ENCODE measurements at regions not wholly inside any gene's neighbourhood (a gene's known extent, or its start where the extent isn't known, plus 50 kb on each side); places are given as distances from the start of the nearest gene placed in this dataset.

DNA sequence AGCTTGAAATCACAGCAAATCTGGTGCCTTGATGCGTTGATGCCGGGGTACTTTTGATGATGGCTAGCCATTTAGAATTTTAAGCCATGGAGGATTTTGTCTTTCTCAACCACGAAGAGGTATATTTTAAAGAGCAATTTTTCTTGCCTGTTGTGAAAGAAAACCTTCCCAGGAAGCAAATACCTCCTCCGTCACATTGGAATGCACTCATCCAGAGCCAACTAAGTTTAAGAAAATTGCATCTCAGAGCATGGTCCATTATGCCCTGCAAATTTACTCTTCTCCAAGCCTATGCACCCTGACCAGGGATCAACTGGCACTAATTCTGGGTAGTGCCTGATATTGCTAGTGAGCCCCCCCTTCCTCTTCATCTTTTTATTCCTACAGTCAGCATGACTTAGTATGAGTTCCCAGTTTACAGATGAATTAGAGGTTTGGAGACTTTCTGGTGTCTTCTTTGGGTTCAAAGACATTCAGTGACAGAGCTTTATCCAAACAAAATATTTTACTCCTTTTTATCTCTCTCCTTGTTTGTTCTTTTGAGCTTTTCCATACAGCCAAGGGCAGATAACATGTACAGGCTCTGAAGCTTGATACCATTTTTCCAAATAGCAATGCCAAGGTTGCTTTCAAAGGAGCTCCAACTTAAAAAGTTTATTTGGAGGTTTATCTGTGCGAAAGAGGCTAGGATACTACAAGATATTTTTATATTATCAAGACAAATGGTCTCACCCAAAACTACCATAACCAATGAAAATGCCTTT lies 56.6 kb upstream of the ANK3 start:
- H3K27ac Mint-ChIP-seq = no peak overlapping the region
- H3K4me3 Mint-ChIP-seq = no peak overlapping the region

DNA sequence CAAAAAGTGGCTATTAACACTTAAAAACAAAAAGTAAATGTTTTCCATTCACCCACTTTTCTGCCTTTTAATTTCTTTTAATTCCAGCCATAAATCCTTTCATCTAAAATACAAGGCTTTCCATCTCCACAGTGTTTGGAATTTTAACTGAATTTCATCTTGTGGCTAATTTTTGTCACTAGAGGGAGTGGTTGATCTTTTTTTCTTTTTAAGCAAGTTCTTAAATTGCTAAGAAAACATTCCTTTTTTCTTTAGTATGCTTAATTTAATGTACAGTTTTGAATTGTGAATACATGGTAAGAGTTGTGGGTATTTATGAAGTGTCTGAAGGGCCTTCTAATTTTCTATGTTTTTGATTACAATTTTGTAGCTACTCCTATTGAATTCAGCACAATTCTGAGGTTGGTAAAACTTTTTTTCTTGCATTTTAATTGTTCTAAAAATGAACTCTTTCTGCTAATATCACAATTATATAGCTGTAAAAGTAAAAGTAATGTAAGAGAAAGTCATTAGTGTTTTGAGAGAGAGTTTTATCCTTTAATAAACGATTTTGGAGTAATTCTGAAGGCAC lies 54.9 kb upstream of the ANK3 start:
- POLR2A ChIA-PET = no interaction called here
- H3K4me3 Mint-ChIP-seq = no peak overlapping the region
- peaks cover 8% of the 10 kb centered on the region for H3K27me3 Mint-ChIP-seq
- H3K27ac Mint-ChIP-seq = no peak overlapping the region
- H3K4me1 Mint-ChIP-seq = peaks cover 5% of the 10 kb centered on the region
- no peaks in the 10 kb centered on the region for H3K36me3 Mint-ChIP-seq
- H3K9me3 Mint-ChIP-seq = no peaks in the 10 kb centered on the region
- no peak for ATAC-seq (ENCODE audit: low read depth)
- no peak for DNase-seq

More for the DNA sequence above, 56.6 kb upstream of the ANK3 start:
- no peak for ATAC-seq (ENCODE audit: low read depth)
- POLR2A ChIA-PET = no interaction called here
- H3K4me1 Mint-ChIP-seq = peaks cover 5% of the 10 kb centered on the region
- no peaks in the 10 kb centered on the region for H3K36me3 Mint-ChIP-seq
- peaks cover 4% of the 10 kb centered on the region for H3K27me3 Mint-ChIP-seq
- DNase-seq = no peak
- no peaks in the 10 kb centered on the region for H3K9me3 Mint-ChIP-seq

DNA sequence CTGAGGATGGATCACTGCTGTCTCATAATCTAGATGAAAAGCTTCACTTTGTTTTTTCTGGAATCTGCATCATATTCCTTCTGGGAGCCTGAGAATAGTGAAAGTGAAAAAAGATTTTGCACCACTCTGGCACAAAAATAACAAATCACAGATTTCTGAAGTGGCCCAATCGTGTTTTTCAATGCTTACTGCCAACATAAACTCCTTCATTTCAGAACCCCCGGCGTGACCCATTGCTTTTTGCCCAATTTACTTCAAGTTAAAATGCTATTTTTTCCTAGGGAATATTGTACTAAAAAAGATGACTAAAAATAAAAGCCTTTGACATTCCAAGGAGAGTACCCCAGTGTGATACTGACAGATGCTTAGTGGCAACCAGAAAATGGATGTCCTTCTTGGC lies 53.7 kb upstream of the ANK3 start:
- peaks cover 5% of the 10 kb centered on the region for H3K4me1 Mint-ChIP-seq
- POLR2A ChIA-PET = no interaction called here
- H3K9me3 Mint-ChIP-seq = no peaks in the 10 kb centered on the region
- no peaks in the 10 kb centered on the region for H3K36me3 Mint-ChIP-seq
- peaks cover 8% of the 10 kb centered on the region for H3K27me3 Mint-ChIP-seq
- no peak for DNase-seq
- no peak for ATAC-seq (ENCODE audit: low read depth)
- no peak overlapping the region for H3K27ac Mint-ChIP-seq
- no peak overlapping the region for H3K4me3 Mint-ChIP-seq

DNA sequence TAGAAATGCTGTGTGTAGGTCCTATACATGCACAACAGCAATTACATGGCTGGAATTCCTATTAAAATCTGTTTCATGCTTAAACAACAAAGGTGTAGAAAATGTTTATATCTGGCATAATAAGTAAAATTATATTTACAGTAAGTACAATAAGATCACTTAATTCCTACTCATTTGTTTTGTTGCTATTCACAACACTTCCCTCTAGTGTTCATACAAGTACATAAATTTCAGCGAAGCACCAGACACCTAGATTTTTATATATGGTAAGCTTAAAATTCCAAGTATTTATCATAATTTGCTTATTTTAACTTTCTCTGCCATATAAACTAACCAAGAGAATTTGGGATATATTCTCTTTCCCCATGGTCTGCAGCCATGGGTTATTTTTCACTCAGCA lies 51.8 kb upstream of the ANK3 start:
- ATAC-seq (ENCODE audit: low read depth) (no peak), DNase-seq (no peak)
- H3K27ac Mint-ChIP-seq = no peak overlapping the region
- no peaks in the 10 kb centered on the region for H3K4me1 Mint-ChIP-seq
- H3K27me3 Mint-ChIP-seq = peaks cover 8% of the 10 kb centered on the region
- no peak overlapping the region for H3K4me3 Mint-ChIP-seq
- H3K36me3 Mint-ChIP-seq = no peaks in the 10 kb centered on the region
- POLR2A ChIA-PET = no interaction called here
- no peaks in the 10 kb centered on the region for H3K9me3 Mint-ChIP-seq

DNA sequence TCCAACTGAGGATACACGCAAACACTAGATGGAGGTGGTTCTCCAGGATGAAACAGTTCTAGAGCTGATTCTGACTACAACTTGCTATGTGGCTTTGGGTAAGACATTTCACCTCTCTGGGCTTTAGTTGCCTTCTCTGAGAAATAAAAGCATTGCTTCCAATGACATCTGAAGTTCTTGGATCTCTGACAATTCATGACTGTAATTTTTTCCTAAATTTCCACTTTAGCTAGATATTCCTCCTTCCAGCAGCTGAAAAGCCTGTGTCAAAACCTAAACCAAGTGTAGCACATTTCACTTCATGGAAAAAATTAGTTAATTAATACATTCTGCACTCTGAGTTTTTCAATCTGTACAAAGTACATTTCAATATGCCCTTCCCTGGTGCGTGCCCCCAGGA lies 50.0 kb upstream of the ANK3 start:
- no peak overlapping the region for H3K27ac Mint-ChIP-seq
- no peak for DNase-seq
- H3K9me3 Mint-ChIP-seq = no peaks in the 10 kb centered on the region
- H3K4me1 Mint-ChIP-seq = no peaks in the 10 kb centered on the region
- H3K4me3 Mint-ChIP-seq = no peak overlapping the region
- no peak for ATAC-seq (ENCODE audit: low read depth)
- H3K27me3 Mint-ChIP-seq = peaks cover 8% of the 10 kb centered on the region
- no peaks in the 10 kb centered on the region for H3K36me3 Mint-ChIP-seq
- POLR2A ChIA-PET = no interaction called here
